ENCODE measurements at regions not wholly inside any gene's neighbourhood (a gene's known extent, or its start where the extent isn't known, plus 50 kb on each side); places are given as distances from the start of the nearest gene placed in this dataset.

GRCh38 chr2:72038524-72038923, 109.1 kb downstream of the CYP26B1 start:
- TF ChIP-seq CTCF (IDR thresholded peaks at IDR 0.05) (no peak), ZFX (IDR thresholded peaks at IDR 0.05; ENCODE audit: borderline replicate concordance) (no peak)
